HUES6 (cell line): ENCODE measurements at regions not wholly inside any gene's neighbourhood (a gene's known extent, or its start where the extent isn't known, plus 50 kb on each side); places are given as distances from the start of the nearest gene placed in this dataset.
"Not testable (repeated sequence)": the region's sequence is repeated elsewhere in the genome, so short reads cannot be mapped to it uniquely, and the experiment has no call there.

Experiments
- H3K27ac ChIP-seq: 2 replicates; pipeline ENCODE4 v1.7.0; 2013; ENCODE audit warnings: low read depth, mild to moderate bottlenecking, low read length, inconsistent platforms
- H3K27me3 ChIP-seq: 2 replicates; pipeline ENCODE4 v1.6.1; 2013; ENCODE audit warnings: low read length; ENCODE audit not compliant: control insufficient read depth, insufficient read depth
- H3K36me3 ChIP-seq: 2 replicates; pipeline ENCODE4 v1.6.1; 2013; ENCODE audit warnings: low read length; ENCODE audit not compliant: control insufficient read depth, insufficient read depth
- H3K4me1 ChIP-seq: 2 replicates; pipeline ENCODE4 v1.6.1; 2013; ENCODE audit warnings: low read length; ENCODE audit not compliant: control insufficient read depth, insufficient read depth
- H3K4me3 ChIP-seq: 2 replicates; pipeline ENCODE4 v1.5.1; 2013; ENCODE audit warnings: low read depth, low read length
- H3K9ac ChIP-seq: one replicate; pipeline ENCODE4 v1.6.1; 2013; ENCODE audit warnings: mild to moderate bottlenecking, low read length
- H3K9me3 ChIP-seq: 2 replicates; pipeline ENCODE4 v1.6.1; 2013; ENCODE audit warnings: low read depth, low read length; ENCODE audit not compliant: control insufficient read depth, insufficient read depth

DNA sequence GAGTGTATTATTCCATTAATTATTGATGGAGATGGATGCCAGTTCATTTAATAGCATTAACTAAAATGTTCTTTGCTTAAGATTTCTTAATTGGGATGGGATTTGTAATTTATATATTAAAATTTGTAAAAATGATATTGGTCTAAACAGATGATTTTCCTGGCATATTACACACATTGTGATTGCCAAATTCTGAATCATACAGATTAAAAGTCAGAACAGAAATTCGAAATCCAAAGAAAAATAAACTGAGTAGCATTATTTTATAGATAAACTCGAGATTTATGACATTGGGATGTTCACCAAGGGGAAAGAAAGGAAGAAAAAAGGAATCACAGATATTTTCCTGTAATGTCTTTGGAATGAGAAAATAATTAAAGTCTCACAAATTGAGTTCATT is 481.1 kb downstream of the CCER1 start:
- Histone ChIP-seq H3K9ac (no peak overlapping the region), H3K4me3 (no peak overlapping the region), H3K36me3 (no peaks in the 10 kb centered on the region), H3K9me3 (no peaks in the 10 kb centered on the region), H3K27me3 (no peaks in the 10 kb centered on the region), H3K4me1 (no peaks in the 10 kb centered on the region), H3K27ac (no peak overlapping the region)

DNA sequence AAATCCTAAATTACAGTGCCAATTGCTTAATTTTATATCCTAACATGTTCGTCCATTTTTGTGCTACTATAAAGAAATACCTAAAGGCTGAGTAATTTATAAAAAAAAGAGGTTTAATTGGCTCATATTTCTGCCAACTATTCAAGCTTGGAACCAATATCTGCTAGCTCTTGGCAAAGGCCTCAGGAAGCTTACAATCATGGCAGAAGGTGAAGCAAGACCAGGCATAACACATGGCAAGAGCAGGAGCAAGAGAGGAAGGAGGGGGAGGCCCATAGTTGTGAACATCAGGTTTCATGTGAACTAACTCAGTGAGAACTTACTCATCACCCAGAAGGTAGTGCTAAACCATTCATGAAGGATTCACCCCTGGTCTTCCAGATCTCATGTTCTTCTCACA is 494.3 kb downstream of the CCER1 start:
- no peak overlapping the region for H3K27ac ChIP-seq
- no peak overlapping the region for H3K9ac ChIP-seq
- no peaks in the 10 kb centered on the region for H3K4me1 ChIP-seq
- no peak overlapping the region for H3K4me3 ChIP-seq
- H3K9me3 ChIP-seq = peaks cover 9% of the 10 kb centered on the region; the same call in 1 of the 2 replicates
- no peaks in the 10 kb centered on the region for H3K27me3 ChIP-seq
- no peaks in the 10 kb centered on the region for H3K36me3 ChIP-seq

DNA sequence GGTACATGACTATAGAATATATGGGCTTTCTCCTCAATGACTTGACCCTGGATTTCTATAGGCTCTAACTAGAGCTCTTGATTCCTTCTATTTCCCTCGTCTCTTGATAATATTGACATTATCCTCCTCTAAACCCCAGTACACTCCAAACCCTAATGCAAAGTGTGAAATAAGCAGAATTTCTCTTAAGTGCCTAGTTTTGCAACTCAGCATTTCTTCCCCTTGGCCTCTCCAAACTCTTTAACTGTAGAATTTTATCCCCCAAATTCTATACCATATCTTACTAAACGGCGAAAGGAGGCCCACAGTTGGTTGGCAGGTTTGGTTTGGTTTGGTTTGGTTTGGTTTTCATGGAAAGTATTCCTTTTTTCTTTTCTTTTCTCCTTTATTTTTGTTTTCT is 498.7 kb downstream of the CCER1 start:
- H3K36me3 ChIP-seq = no peaks in the 10 kb centered on the region
- H3K27me3 ChIP-seq = no peaks in the 10 kb centered on the region
- no peaks in the 10 kb centered on the region for H3K4me1 ChIP-seq
- no peak overlapping the region for H3K27ac ChIP-seq
- no peak overlapping the region for H3K9ac ChIP-seq
- H3K9me3 ChIP-seq = peaks cover 7% of the 10 kb centered on the region; the same call in 1 of the 2 replicates
- H3K4me3 ChIP-seq = no peak overlapping the region

DNA sequence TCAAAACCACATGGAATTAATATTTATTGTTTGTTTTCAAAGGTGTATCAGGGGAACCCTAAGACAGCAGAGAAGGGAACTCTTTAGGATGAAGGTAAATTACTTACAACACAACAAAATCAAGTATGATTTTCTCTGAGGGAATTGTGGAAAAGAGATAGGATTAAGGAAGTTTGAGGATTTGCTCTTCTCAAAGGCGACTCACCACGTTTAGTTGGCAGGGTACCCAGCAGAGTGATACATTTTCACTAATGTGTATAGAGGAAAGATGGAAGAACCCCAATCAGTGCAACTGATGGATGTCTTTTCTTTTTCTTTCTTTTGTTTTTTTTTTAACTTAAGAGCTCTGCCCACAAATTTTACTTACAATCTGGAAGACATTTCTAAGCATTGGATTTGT is 499.2 kb downstream of the CCER1 start:
- H3K27me3 ChIP-seq = no peaks in the 10 kb centered on the region
- H3K4me1 ChIP-seq = no peaks in the 10 kb centered on the region
- no peak overlapping the region for H3K27ac ChIP-seq
- no peak overlapping the region for H3K4me3 ChIP-seq
- H3K9me3 ChIP-seq = peaks cover 6% of the 10 kb centered on the region; the same call in 1 of the 2 replicates
- no peak overlapping the region for H3K9ac ChIP-seq
- no peaks in the 10 kb centered on the region for H3K36me3 ChIP-seq

DNA sequence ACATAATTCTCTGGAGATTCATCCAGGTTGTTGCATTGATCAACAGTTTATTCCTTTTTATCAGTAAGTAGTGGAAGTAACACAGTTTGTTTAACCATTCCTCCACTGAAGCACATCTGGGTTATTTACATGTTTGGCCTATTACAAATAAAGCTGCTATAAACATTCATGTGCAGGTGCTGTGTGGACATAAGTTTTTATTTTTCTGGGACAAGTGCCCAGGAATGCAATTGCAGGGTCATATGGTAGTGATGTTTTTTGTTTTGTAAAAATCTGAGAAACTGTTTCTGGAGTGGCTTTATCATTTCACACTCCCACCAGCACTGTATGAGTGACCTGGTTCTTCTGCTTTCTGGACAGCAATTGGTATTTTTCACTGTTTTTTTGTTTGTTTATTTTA is 505.4 kb downstream of the CCER1 start:
- H3K27ac ChIP-seq = no peak overlapping the region
- no peak overlapping the region for H3K9ac ChIP-seq
- H3K4me1 ChIP-seq = no peaks in the 10 kb centered on the region
- H3K36me3 ChIP-seq = no peaks in the 10 kb centered on the region
- H3K4me3 ChIP-seq = no peak overlapping the region
- peaks cover 7% of the 10 kb centered on the region for H3K9me3 ChIP-seq
- H3K27me3 ChIP-seq = no peaks in the 10 kb centered on the region

DNA sequence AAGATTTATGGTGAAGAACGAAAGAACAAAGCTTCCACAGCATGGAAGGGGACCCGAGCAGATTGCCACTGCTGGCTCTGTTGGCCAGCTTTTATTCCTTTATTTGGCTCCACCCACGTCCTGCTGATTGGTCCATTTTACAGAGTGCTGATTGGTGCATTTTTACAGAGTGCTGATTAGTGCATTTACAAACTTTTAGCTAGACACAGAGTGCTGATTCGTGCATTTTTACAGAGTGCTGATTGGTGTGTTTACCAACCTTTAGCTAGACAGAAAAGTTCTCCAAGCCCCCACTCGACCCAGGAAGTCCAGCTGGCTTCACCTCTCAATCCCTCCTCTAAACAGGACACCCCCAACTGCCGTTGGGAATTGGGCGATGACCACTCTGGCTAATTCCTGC is 511.5 kb downstream of the CCER1 start:
- H3K27ac ChIP-seq, H3K4me1 ChIP-seq, H3K36me3 ChIP-seq, H3K4me3 ChIP-seq, H3K27me3 ChIP-seq, H3K9ac ChIP-seq: not testable (repeated sequence)
- H3K9me3 ChIP-seq = peaks cover 22% of the 10 kb centered on the region

DNA sequence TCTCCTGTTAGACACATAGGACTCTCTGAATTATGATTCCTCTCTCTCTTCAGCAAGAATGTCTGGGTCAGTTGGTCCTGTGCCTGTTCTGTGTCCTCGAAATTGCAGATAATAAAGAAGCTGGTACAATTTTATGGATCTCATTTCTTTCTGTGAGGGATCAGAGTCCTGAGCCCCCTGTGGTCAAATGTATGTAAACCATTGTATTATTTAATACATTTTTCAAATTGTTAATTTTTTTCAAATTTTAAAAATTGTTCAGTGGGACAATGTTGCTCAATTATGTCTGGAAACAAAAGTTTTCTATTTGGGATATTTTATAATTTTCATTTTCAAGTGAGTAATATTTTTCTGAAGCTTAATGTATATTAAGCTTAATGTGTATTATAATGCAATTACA is 513.5 kb downstream of the CCER1 start:
- Histone ChIP-seq H3K9me3 (peaks cover 15% of the 10 kb centered on the region), H3K27me3 (no peaks in the 10 kb centered on the region), H3K4me1 (no peaks in the 10 kb centered on the region)

DNA sequence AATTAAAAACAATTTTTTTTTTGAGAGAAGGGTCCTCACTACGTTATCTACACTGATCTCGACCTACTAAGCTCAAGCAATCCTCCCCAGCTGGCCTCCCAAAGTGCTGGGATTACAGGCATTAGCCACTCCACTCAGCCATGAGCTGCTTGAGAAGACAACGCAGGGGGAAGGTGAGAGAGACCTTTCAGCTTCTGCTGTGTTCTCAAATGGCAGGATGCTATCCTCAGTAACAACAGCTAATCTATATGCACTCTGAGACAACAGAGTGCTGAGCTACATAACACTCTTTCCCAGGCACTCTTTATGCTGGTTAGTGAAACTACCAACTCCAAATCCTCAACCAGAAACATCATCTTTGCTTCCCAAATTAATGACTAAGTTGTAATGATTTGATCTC is 526.1 kb downstream of the CCER1 start:
- H3K9me3 ChIP-seq = no peaks in the 10 kb centered on the region
- H3K36me3 ChIP-seq = no peaks in the 10 kb centered on the region
- H3K9ac ChIP-seq = no peak overlapping the region
- H3K4me1 ChIP-seq = no peaks in the 10 kb centered on the region
- no peak overlapping the region for H3K4me3 ChIP-seq
- no peaks in the 10 kb centered on the region for H3K27me3 ChIP-seq
- H3K27ac ChIP-seq = no peak overlapping the region

More for the DNA sequence above, 513.5 kb downstream of the CCER1 start:
- Histone ChIP-seq H3K36me3 (no peaks in the 10 kb centered on the region), H3K4me3 (no peak overlapping the region), H3K9ac (no peak overlapping the region), H3K27ac (no peak overlapping the region)

DNA sequence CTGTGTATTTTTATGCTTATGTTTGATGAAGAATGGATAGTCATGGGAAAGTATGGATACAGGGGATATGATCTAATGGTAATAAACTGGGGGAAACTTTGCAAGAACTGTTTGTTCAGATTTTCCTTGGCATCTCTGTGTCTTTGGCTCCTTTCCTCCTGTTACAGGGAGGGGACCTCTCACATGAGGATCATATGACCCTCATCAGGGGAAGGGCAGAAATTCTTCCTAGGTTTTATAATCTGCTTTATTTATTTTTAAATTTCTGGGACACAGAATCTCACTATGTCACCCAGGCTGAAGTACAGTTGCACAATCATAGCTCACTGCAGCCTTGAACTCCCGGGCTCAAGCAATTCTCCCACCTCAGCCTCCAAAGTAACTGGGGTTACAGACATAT is 526.5 kb downstream of the CCER1 start:
- H3K36me3 ChIP-seq = no peaks in the 10 kb centered on the region

DNA sequence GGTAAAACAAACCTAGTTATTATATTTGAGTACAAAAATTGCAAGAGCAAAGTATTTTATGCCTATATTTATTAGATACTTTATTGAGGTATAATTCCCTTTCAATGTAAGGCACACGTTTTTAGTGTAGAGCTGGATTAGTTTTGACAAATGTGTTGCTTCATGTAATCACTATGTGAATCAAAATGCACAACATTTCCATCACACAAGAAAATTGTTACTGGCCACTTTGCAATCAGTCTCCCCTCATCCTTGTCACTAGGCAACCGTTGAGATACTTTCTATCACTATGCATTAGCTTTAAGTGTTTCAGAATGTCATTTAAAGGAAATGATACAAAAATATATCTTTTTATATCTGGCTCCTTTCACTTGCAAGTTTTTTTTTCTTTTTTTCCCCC is 531.0 kb downstream of the CCER1 start:
- Histone ChIP-seq H3K4me1 (no peaks in the 10 kb centered on the region), H3K36me3 (no peaks in the 10 kb centered on the region), H3K9ac (no peak overlapping the region), H3K27ac (no peak overlapping the region), H3K27me3 (no peaks in the 10 kb centered on the region), H3K4me3 (no peak overlapping the region), H3K9me3 (no peaks in the 10 kb centered on the region)

More for the DNA sequence above, 526.5 kb downstream of the CCER1 start:
- Histone ChIP-seq H3K27me3 (no peaks in the 10 kb centered on the region), H3K4me3 (no peak overlapping the region), H3K9ac (no peak overlapping the region), H3K4me1 (no peaks in the 10 kb centered on the region), H3K9me3 (no peaks in the 10 kb centered on the region), H3K27ac (no peak overlapping the region)

DNA sequence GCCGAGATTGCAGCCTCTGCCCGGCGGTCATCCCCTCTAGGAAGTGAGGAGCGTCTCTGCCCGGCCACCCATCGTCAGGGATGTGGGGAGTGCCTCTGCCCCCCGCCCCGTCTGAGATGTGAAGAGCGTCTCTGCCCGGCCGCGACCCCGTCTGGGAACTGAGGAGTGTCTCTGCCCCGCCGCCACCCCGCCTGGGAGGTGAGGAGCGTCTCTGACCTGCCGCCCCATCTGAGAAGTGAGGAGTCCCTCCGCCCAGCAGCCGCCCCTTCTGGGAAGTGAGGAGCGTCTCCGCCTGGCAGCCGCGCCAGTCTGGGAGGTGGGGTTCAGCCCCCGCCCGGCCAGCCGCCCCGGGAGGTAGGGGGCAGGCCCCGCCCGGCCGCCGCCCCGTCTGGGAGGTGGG is 544.0 kb downstream of the CCER1 start:
- H3K36me3 ChIP-seq = no peaks in the 10 kb centered on the region
- no peaks in the 10 kb centered on the region for H3K4me1 ChIP-seq
- H3K9ac ChIP-seq = no peak overlapping the region
- H3K4me3 ChIP-seq = no peak overlapping the region
- no peak overlapping the region for H3K27ac ChIP-seq
- no peaks in the 10 kb centered on the region for H3K27me3 ChIP-seq
- H3K9me3 ChIP-seq = no peaks in the 10 kb centered on the region

DNA sequence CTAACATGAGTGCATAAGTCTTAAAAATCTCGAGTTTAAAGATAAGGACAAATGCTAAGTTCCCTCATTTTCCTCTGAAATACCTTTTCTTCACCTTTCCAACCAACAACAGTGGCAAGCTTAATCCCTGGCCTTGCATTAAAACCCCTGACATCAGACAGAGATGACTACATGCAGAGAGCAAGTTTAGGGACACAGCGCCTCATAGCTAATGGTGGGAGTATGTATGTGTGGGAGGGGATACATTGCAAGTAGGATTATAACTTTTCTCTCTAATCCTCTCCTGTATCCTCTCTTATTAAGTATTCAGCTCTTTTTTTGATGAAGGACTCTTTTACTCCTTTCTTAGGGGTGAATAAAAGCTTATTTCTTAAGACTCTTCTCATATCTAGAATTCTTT is 547.1 kb downstream of the CCER1 start:
- Histone ChIP-seq H3K9ac (no peak overlapping the region), H3K9me3 (no peaks in the 10 kb centered on the region), H3K4me1 (no peaks in the 10 kb centered on the region), H3K4me3 (no peak overlapping the region), H3K27ac (no peak overlapping the region), H3K27me3 (no peaks in the 10 kb centered on the region), H3K36me3 (no peaks in the 10 kb centered on the region)
